Trophoblast cell (in vitro differentiated cells and primary cell): ENCODE measurements at regions not wholly inside any gene's neighbourhood (a gene's known extent, or its start where the extent isn't known, plus 50 kb on each side); places are given as distances from the start of the nearest gene placed in this dataset.

Experiments used
- DNase-seq, 2 donors: peaks; one replicate each; pipeline ENCODE4 v3.0.0-alpha.2; 2016
- H2AFZ ChIP-seq: 2 replicates; pipeline ENCODE4 v1.6.1; 2013; ENCODE audit warnings: low read length, moderate library complexity, mild to moderate bottlenecking; ENCODE audit not compliant: insufficient read depth, poor library complexity
- H2AK5ac ChIP-seq: 2 replicates; pipeline ENCODE4 v1.6.1; 2013; ENCODE audit warnings: mild to moderate bottlenecking, low read length
- H2BK120ac ChIP-seq: 2 replicates; pipeline ENCODE4 v1.6.1; 2013; ENCODE audit warnings: low read length, mild to moderate bottlenecking, moderate library complexity; ENCODE audit not compliant: insufficient read depth, poor library complexity
- H2BK12ac ChIP-seq: 2 replicates; pipeline ENCODE4 v1.6.1; 2013; ENCODE audit warnings: mild to moderate bottlenecking, low read length, moderate library complexity
- H2BK5ac ChIP-seq: 2 replicates; pipeline ENCODE4 v1.6.1; 2013; ENCODE audit warnings: low read length, low read depth, moderate library complexity, mild to moderate bottlenecking; ENCODE audit not compliant: poor library complexity
- H3K14ac ChIP-seq: 2 replicates; pipeline ENCODE4 v1.6.1; 2013; ENCODE audit warnings: mild to moderate bottlenecking, low read length
- H3K18ac ChIP-seq: 2 replicates; pipeline ENCODE4 v1.6.1; 2013; ENCODE audit warnings: mild to moderate bottlenecking, low read length
- H3K23ac ChIP-seq: 2 replicates; pipeline ENCODE4 v1.6.1; 2013; ENCODE audit warnings: low read length
- H3K27ac ChIP-seq: 2 replicates; pipeline ENCODE4 v1.5.1; 2013; ENCODE audit warnings: low read depth, mild to moderate bottlenecking, inconsistent platforms, low read length, moderate library complexity
- H3K27me3 ChIP-seq: 2 replicates; pipeline ENCODE4 v1.6.1; 2013; ENCODE audit warnings: inconsistent platforms, mild to moderate bottlenecking, low read length, moderate library complexity; ENCODE audit not compliant: insufficient read depth
- H3K36me3 ChIP-seq, 2 experiments: 1 replicate in 1 of 2; 2 replicates in 1 of 2; pipeline ENCODE4 v1.6.1; 2013; ENCODE audit warnings: low read length in 2 of 2, mild to moderate bottlenecking in 2 of 2, moderate library complexity in 1 of 2; ENCODE audit not compliant: insufficient read depth in 2 of 2, control insufficient read depth in 1 of 2
- H3K4ac ChIP-seq: 2 replicates; pipeline ENCODE4 v1.6.1; 2013; ENCODE audit warnings: low read depth, mild to moderate bottlenecking, low read length, moderate library complexity
- H3K4me1 ChIP-seq, 2 experiments: 1 replicate in 1 of 2; 2 replicates in 1 of 2; pipeline ENCODE4 v1.6.1; 2013; ENCODE audit warnings: low read length in 2 of 2, mild to moderate bottlenecking in 2 of 2, moderate library complexity in 1 of 2; ENCODE audit not compliant: insufficient read depth in 2 of 2, control insufficient read depth in 1 of 2
- H3K4me2 ChIP-seq: 2 replicates; pipeline ENCODE4 v1.6.1; 2013; ENCODE audit warnings: inconsistent platforms, mild to moderate bottlenecking, low read length, moderate library complexity
- H3K4me3 ChIP-seq: 2 replicates; pipeline ENCODE4 v1.5.1; 2013; ENCODE audit warnings: mild to moderate bottlenecking, low read depth, low read length, inconsistent platforms
- H3K79me1 ChIP-seq: one replicate; pipeline ENCODE4 v1.6.1; 2013; ENCODE audit warnings: low read length
- H3K79me2 ChIP-seq: 2 replicates; pipeline ENCODE4 v1.6.1; 2013; ENCODE audit warnings: low read length, mild to moderate bottlenecking; ENCODE audit not compliant: control insufficient read depth, insufficient read depth, poor library complexity
- H3K9ac ChIP-seq: 2 replicates; pipeline ENCODE4 v1.6.1; 2013; ENCODE audit warnings: mild to moderate bottlenecking, low read length
- H3K9me3 ChIP-seq: 2 replicates; pipeline ENCODE4 v1.6.1; 2013; ENCODE audit warnings: low read depth, mild to moderate bottlenecking, control low read depth, inconsistent platforms, low read length; ENCODE audit not compliant: insufficient read depth
- H4K12ac ChIP-seq: 2 replicates; pipeline ENCODE4 v1.6.1; 2013; ENCODE audit warnings: low read depth, mild to moderate bottlenecking, low read length, moderate library complexity
- H4K8ac ChIP-seq: 2 replicates; pipeline ENCODE4 v1.6.1; 2013; ENCODE audit warnings: low read depth, mild to moderate bottlenecking, low read length, moderate library complexity
- H4K91ac ChIP-seq: one replicate; pipeline ENCODE4 v1.6.1; 2013; ENCODE audit warnings: low read depth, mild to moderate bottlenecking, low read length, moderate library complexity
- WGBS: extraction: QIAGEN DNeasy Blood & Tissue Kit; methylation state at CpG from one replicate; pipeline ENCODE4 v1.1.7; 2013; ENCODE audit warnings: missing lambda C conversion rate; ENCODE audit not compliant: insufficient read length, insufficient coverage; ENCODE audit errors: extremely low coverage; 5-methylcytosine and 5-hydroxymethylcytosine counted together

GRCh38 chr5:103373597-103374472 lies 115.3 kb downstream of the MACIR start:
- Histone ChIP-seq H4K12ac (no peak overlapping the region), H3K36me3 (no peaks in the 10 kb centered on the region), H3K27me3 (no peaks in the 10 kb centered on the region), H2BK12ac (no peak overlapping the region), H3K18ac (no peak overlapping the region), H3K27ac (no peak overlapping the region), H3K14ac (no peak overlapping the region), H2BK5ac (no peak overlapping the region), H3K9ac (no peak overlapping the region), H2AK5ac (no peak overlapping the region), H3K9me3 (no peaks in the 10 kb centered on the region), H3K4ac (no peak overlapping the region), H3K23ac (no peak overlapping the region), H3K4me2 (no peak overlapping the region), H4K91ac (no peak overlapping the region), H3K79me2 (no peaks in the 10 kb centered on the region), H3K4me3 (no peak overlapping the region), H2AFZ (no peak overlapping the region), H3K79me1 (no peaks in the 10 kb centered on the region), H3K4me1 (peaks cover 3 to 6% of the 10 kb centered on the region in 2 experiments), H2BK120ac (no peak overlapping the region), H4K8ac (no peak overlapping the region)
- WGBS: no CpG with 5 or more reads among the region's 9 CpGs
- peak in 1 of 2 donors; percentile 30 for DNase-seq

DNA sequence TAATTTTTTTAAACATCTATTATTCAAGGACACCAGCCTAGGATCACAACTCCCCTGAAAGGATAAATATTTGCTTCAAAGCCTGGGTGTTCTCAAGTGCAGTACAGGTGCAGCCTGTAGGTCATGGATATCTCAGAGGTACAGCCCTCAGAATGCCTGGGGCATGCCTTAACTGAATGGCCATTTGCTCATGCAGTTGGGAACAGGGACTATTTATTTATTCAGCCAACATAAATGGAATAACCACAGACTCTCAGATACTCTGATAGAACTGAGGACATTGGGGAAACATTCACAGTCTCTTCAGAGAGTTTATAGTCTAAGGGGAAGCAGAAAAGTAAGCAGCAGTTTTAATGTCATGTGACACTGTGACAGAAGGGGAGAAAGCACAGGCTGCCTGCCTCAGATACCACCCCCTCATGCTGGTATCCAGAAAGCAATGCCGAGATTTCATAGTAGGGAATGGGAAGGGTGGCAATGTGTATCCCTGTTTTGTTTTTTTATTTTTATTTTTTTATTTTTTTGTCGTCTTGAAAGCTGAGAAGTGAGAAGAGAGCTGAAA lies 112.6 kb downstream of the MACIR start:
- Histone ChIP-seq H3K4ac (no peak overlapping the region), H2AK5ac (no peak overlapping the region), H3K36me3 (peaks cover 0 to 3% of the 10 kb centered on the region in 2 experiments), H3K79me1 (peaks cover 2% of the 10 kb centered on the region), H3K4me2 (no peak overlapping the region), H3K23ac (no peak overlapping the region), H2BK12ac (no peak overlapping the region), H3K9ac (no peak overlapping the region), H4K91ac (no peak overlapping the region), H2AFZ (no peak overlapping the region), H3K18ac (no peak overlapping the region), H2BK120ac (no peak overlapping the region), H2BK5ac (no peak overlapping the region), H3K4me1 (peaks cover 3 to 6% of the 10 kb centered on the region in 2 experiments), H3K14ac (no peak overlapping the region), H3K27ac (no peak overlapping the region), H3K4me3 (no peak overlapping the region), H3K9me3 (no peaks in the 10 kb centered on the region), H3K27me3 (no peaks in the 10 kb centered on the region), H4K8ac (no peak overlapping the region), H4K12ac (no peak overlapping the region), H3K79me2 (no peaks in the 10 kb centered on the region)
- WGBS: no CpG with 5 or more reads among the region's 2 CpGs
- no peak for DNase-seq

GRCh38 chr5:103369125-103370120 lies 110.9 kb downstream of the MACIR start:
- H3K9ac ChIP-seq: no peak overlapping the region
- H3K79me2 ChIP-seq: no peaks in the 10 kb centered on the region
- no peak overlapping the region for H3K18ac ChIP-seq
- no peak overlapping the region for H3K27ac ChIP-seq
- peaks cover 0 to 3% of the 10 kb centered on the region in 2 experiments for H3K36me3 ChIP-seq
- H2AFZ ChIP-seq: no peak overlapping the region
- H3K27me3 ChIP-seq: no peaks in the 10 kb centered on the region
- H3K23ac ChIP-seq: no peak overlapping the region
- H3K9me3 ChIP-seq: no peaks in the 10 kb centered on the region
- H3K14ac ChIP-seq: no peak overlapping the region
- H4K8ac ChIP-seq: no peak overlapping the region
- no peak overlapping the region for H4K91ac ChIP-seq
- no peak overlapping the region for H3K4me3 ChIP-seq
- no peak overlapping the region for H3K4me2 ChIP-seq
- no peak overlapping the region for H4K12ac ChIP-seq
- peaks cover 2% of the 10 kb centered on the region for H3K79me1 ChIP-seq
- no peak overlapping the region for H2AK5ac ChIP-seq
- no peak overlapping the region for H2BK12ac ChIP-seq
- H2BK5ac ChIP-seq: no peak overlapping the region
- no peak for DNase-seq
- WGBS: no CpG with 5 or more reads among the region's 2 CpGs
- no peak overlapping the region for H2BK120ac ChIP-seq
- no peak overlapping the region for H3K4ac ChIP-seq
- H3K4me1 ChIP-seq: peaks cover 3 to 6% of the 10 kb centered on the region in 2 experiments

GRCh38 chr5:103367702-103368101 lies 109.1 kb downstream of the MACIR start:
- no peak overlapping the region for H4K12ac ChIP-seq
- no peak overlapping the region for H2BK5ac ChIP-seq
- H3K27me3 ChIP-seq: no peaks in the 10 kb centered on the region
- H3K27ac ChIP-seq: no peak overlapping the region
- no peak overlapping the region for H3K18ac ChIP-seq
- peaks cover 2% of the 10 kb centered on the region for H3K79me1 ChIP-seq
- WGBS: no CpG with 5 or more reads among the region's 2 CpGs
- no peaks in the 10 kb centered on the region for H3K79me2 ChIP-seq
- H3K9ac ChIP-seq: no peak overlapping the region
- no peak overlapping the region for H2AFZ ChIP-seq
- H3K36me3 ChIP-seq: peaks cover 0 to 3% of the 10 kb centered on the region in 2 experiments
- H3K23ac ChIP-seq: no peak overlapping the region
- H4K91ac ChIP-seq: no peak overlapping the region
- no peaks in the 10 kb centered on the region for H3K9me3 ChIP-seq
- peaks cover 4 to 5% of the 10 kb centered on the region in 2 experiments for H3K4me1 ChIP-seq
- no peak overlapping the region for H3K14ac ChIP-seq
- no peak for DNase-seq
- H2BK12ac ChIP-seq: peak overlapping the region; percentile 30
- H4K8ac ChIP-seq: no peak overlapping the region
- H2BK120ac ChIP-seq: no peak overlapping the region
- no peak overlapping the region for H2AK5ac ChIP-seq
- no peak overlapping the region for H3K4me3 ChIP-seq
- H3K4me2 ChIP-seq: no peak overlapping the region
- no peak overlapping the region for H3K4ac ChIP-seq
